ENCODE measurements at regions not wholly inside any gene's neighbourhood (a gene's known extent, or its start where the extent isn't known, plus 50 kb on each side); places are given as distances from the start of the nearest gene placed in this dataset.

DNA sequence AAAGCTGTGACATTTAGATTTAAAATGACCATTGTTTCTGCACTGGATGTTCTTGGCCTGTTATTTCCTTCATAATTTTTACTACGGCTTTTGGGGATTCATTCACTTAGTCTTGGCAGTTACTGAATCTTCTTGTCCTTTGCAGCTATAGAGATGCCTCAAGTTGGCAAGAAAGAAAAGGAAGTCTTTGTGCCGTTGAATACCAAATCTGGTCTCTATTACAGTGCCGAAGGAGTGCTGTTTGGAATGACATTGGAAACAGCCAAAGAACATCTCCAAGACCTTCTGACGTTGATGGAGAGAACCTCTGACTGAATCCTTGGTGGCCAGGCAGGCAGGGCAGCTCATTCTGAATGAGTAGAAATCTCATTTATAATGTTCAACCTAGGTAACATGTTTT is 54.3 kb upstream of the NRP1 start:
- Histone ChIP-seq H3K4me2 (replicated peaks; ENCODE audit: low read depth, low read length, poor library complexity, severe bottlenecking) (no peak overlapping the region), H3K27ac (ENCODE audit: low read length in 2 of 2) (no peak overlapping the region), H2AFZ (ENCODE audit: insufficient read depth, low read depth, low read length, poor library complexity, severe bottlenecking) (no peak overlapping the region), H4K20me1 (ENCODE audit: control insufficient read depth, insufficient read depth, low read length, poor library complexity, severe bottlenecking) (no peaks in the 10 kb centered on the region), H3K9me3 (ENCODE audit: control extremely low read depth in 1 of 3, control insufficient read depth in 2 of 3, insufficient read depth in 1 of 3, low read length in 2 of 3) (peaks cover 0 to 6% (median 0%) of the 10 kb centered on the region in 3 donors), H3K79me2 (ENCODE audit: control insufficient read depth, insufficient read depth, low read length) (no peaks in the 10 kb centered on the region), H3K9ac (ENCODE audit: low read length) (no peak overlapping the region), H3K4me1 (ENCODE audit: control insufficient read depth in 2 of 2, insufficient read depth in 2 of 2, low read length in 2 of 2) (no peaks in the 10 kb centered on the region), H3K36me3 (replicated peaks in 1 of 2; ENCODE audit: control extremely low read depth in 1 of 2, control insufficient read depth in 1 of 2, extremely low read depth in 1 of 2, insufficient read depth in 2 of 2, low read length in 1 of 2) (no peaks in the 10 kb centered on the region), H3K27me3 (replicated peaks in 1 of 4; ENCODE audit: control extremely low read depth in 1 of 4, control insufficient read depth in 3 of 4, insufficient read depth in 4 of 4, low read length in 3 of 4) (peaks cover 0 to 2% (median 0%) of the 10 kb centered on the region in 4 experiments), H3K4me3 (ENCODE audit: control extremely low read depth in 1 of 5, extremely low read depth in 1 of 5, insufficient read depth in 1 of 5, low read depth in 2 of 5, low read length in 4 of 5) (no peak overlapping the region)
- Mint-ChIP-seq H3K9me3 (ENCODE audit: insufficient read depth) (no peaks in the 10 kb centered on the region), H3K27me3 (no peaks in the 10 kb centered on the region), H3K4me3 (no peak overlapping the region), H3K27ac (no peak overlapping the region), H3K4me1 (no peaks in the 10 kb centered on the region)
- intact Hi-C loops (cut with micrococcal nuclease) = no loop called here
- TF ChIP-seq, protein P1, sequence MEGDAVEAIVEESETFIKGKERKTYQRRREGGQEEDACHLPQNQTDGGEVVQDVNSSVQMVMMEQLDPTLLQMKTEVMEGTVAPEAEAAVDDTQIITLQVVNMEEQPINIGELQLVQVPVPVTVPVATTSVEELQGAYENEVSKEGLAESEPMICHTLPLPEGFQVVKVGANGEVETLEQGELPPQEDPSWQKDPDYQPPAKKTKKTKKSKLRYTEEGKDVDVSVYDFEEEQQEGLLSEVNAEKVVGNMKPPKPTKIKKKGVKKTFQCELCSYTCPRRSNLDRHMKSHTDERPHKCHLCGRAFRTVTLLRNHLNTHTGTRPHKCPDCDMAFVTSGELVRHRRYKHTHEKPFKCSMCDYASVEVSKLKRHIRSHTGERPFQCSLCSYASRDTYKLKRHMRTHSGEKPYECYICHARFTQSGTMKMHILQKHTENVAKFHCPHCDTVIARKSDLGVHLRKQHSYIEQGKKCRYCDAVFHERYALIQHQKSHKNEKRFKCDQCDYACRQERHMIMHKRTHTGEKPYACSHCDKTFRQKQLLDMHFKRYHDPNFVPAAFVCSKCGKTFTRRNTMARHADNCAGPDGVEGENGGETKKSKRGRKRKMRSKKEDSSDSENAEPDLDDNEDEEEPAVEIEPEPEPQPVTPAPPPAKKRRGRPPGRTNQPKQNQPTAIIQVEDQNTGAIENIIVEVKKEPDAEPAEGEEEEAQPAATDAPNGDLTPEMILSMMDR (IDR thresholded peaks at IDR 0.05) = no peak
- no peak for TF ChIP-seq EZH2 (IDR thresholded peaks at IDR 0.05; ENCODE audit: borderline replicate concordance, insufficient read depth, low read depth, low read length, poor library complexity, severe bottlenecking)
- CTCF ChIA-PET = no interaction called here
- ATAC-seq (ENCODE audit: low read depth) (no peak), DNase-seq (no peak)
- POLR2A ChIA-PET = no interaction called here
- 83% methylated on average over 2 of the region's 4 CpGs for WGBS (ENCODE audit: insufficient coverage)

DNA sequence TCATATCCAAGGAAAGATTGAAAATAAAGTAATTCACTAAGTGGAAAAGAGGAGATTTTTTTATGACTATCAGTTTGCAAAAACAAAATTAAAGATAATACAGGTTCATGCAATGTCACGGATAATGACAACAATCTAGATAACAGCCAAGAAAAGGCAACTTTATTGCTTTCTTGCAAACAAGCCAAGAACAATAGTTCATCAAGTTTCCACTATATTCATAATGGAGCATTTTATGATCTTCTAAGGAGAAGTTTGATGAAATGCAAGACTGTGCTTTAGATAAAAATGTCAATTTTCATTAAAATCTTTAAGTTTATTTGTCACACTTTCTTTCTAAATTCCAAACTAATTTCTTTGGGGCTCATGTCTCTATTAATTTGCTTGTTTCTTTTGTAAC is 53.9 kb upstream of the NRP1 start:
- Histone ChIP-seq H3K27me3 (replicated peaks in 1 of 4; ENCODE audit: control extremely low read depth in 1 of 4, control insufficient read depth in 3 of 4, insufficient read depth in 4 of 4, low read length in 3 of 4) (peaks cover 0 to 2% (median 0%) of the 10 kb centered on the region in 4 experiments), H3K36me3 (replicated peaks in 1 of 2; ENCODE audit: control extremely low read depth in 1 of 2, control insufficient read depth in 1 of 2, extremely low read depth in 1 of 2, insufficient read depth in 2 of 2, low read length in 1 of 2) (no peaks in the 10 kb centered on the region), H2AFZ (ENCODE audit: insufficient read depth, low read depth, low read length, poor library complexity, severe bottlenecking) (no peak overlapping the region), H3K9ac (ENCODE audit: low read length) (no peak overlapping the region), H3K79me2 (ENCODE audit: control insufficient read depth, insufficient read depth, low read length) (no peaks in the 10 kb centered on the region), H3K27ac (ENCODE audit: low read length in 2 of 2) (no peak overlapping the region), H3K4me1 (ENCODE audit: control insufficient read depth in 2 of 2, insufficient read depth in 2 of 2, low read length in 2 of 2) (no peaks in the 10 kb centered on the region), H4K20me1 (ENCODE audit: control insufficient read depth, insufficient read depth, low read length, poor library complexity, severe bottlenecking) (no peaks in the 10 kb centered on the region), H3K4me3 (ENCODE audit: control extremely low read depth in 1 of 5, extremely low read depth in 1 of 5, insufficient read depth in 1 of 5, low read depth in 2 of 5, low read length in 4 of 5) (no peak overlapping the region), H3K4me2 (replicated peaks; ENCODE audit: low read depth, low read length, poor library complexity, severe bottlenecking) (no peak overlapping the region), H3K9me3 (ENCODE audit: control extremely low read depth in 1 of 3, control insufficient read depth in 2 of 3, insufficient read depth in 1 of 3, low read length in 2 of 3) (peaks cover 0 to 2% (median 0%) of the 10 kb centered on the region in 3 donors)
- no peaks in the 10 kb centered on the region for H3K4me1 Mint-ChIP-seq
- H3K27me3 Mint-ChIP-seq = no peaks in the 10 kb centered on the region
- TF ChIP-seq, protein P1 (IDR thresholded peaks at IDR 0.05) = no peak
- no peak for TF ChIP-seq EZH2 (IDR thresholded peaks at IDR 0.05; ENCODE audit: borderline replicate concordance, insufficient read depth, low read depth, low read length, poor library complexity, severe bottlenecking)
- H3K9me3 Mint-ChIP-seq (ENCODE audit: insufficient read depth) = no peaks in the 10 kb centered on the region
- ATAC-seq (ENCODE audit: low read depth) (no peak), DNase-seq (no peak)
- no CpG with 5 or more reads among the region's 1 CpG for WGBS (ENCODE audit: insufficient coverage)
- no peak overlapping the region for H3K4me3 Mint-ChIP-seq
- no peak overlapping the region for H3K27ac Mint-ChIP-seq
- ChIA-PET POLR2A (no interaction called here), CTCF (no interaction called here)
- intact Hi-C loops (cut with micrococcal nuclease) = no loop called here

All from B cell (primary cell).